ENCODE measurements at regions not wholly inside any gene's neighbourhood (a gene's known extent, or its start where the extent isn't known, plus 50 kb on each side); places are given as distances from the start of the nearest gene placed in this dataset.

DNA sequence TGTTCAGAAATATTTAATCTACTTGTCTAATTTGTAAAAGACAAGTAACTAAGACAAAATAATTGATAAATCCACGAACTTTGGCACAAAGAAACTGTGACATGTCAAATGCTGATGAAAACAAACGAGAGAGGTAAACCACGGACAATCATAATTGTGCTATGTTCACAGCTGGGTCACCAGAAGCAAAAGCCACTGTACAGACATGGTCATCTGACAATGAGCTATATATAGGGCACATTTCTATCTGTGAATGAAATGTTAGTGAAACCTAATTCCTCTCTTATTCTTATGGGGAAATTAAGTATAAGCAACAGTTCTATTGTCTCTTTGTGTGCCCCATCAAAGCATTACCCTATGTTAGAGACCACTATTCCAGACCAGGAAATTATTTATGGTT lies 444.0 kb upstream of the TRAM1L1 start:
- Histone ChIP-seq H3K4me3 (ENCODE audit: low read depth, low read length) (no peak overlapping the region), H3K9me3 (ENCODE audit: control insufficient read depth, insufficient read depth, low read length) (no peaks in the 10 kb centered on the region), H3K27ac (ENCODE audit: low read depth, low read length) (no peak overlapping the region), H3K27me3 (ENCODE audit: control insufficient read depth, insufficient read depth, low read length) (no peaks in the 10 kb centered on the region)
- ChIA-PET POLR2A (no interaction called here), CTCF (no interaction called here)
- TF ChIP-seq, protein P1, sequence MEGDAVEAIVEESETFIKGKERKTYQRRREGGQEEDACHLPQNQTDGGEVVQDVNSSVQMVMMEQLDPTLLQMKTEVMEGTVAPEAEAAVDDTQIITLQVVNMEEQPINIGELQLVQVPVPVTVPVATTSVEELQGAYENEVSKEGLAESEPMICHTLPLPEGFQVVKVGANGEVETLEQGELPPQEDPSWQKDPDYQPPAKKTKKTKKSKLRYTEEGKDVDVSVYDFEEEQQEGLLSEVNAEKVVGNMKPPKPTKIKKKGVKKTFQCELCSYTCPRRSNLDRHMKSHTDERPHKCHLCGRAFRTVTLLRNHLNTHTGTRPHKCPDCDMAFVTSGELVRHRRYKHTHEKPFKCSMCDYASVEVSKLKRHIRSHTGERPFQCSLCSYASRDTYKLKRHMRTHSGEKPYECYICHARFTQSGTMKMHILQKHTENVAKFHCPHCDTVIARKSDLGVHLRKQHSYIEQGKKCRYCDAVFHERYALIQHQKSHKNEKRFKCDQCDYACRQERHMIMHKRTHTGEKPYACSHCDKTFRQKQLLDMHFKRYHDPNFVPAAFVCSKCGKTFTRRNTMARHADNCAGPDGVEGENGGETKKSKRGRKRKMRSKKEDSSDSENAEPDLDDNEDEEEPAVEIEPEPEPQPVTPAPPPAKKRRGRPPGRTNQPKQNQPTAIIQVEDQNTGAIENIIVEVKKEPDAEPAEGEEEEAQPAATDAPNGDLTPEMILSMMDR (IDR thresholded peaks at IDR 0.05; ENCODE audit: low read depth, low read length): no peak
- DNase-seq (ENCODE audit: low read depth, low spot score): no peak

DNA sequence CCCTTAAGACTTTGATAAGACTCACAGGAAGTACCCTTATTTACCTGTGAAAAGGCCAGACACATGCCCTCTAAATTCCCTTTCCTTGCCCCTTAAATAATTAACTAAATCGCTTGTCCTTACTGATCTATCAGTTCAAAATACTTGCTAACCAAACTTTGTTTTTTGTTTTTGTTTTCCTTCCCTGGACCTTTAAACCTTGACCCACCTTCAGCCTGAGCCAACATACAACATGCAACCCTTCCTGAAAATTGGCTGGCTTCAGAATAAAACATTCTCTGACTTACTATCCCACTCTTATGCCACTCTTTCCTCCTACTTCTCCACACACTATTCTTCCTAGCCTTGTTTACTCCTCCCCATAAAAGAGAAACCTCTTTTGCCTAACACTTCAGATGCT lies 448.1 kb upstream of the TRAM1L1 start:
- TF ChIP-seq, protein P1 (IDR thresholded peaks at IDR 0.05; ENCODE audit: low read depth, low read length): no peak
- Histone ChIP-seq H3K4me3 (ENCODE audit: low read depth, low read length) (no peak overlapping the region), H3K27me3 (ENCODE audit: control insufficient read depth, insufficient read depth, low read length) (no peaks in the 10 kb centered on the region), H3K27ac (ENCODE audit: low read depth, low read length) (no peak overlapping the region), H3K9me3 (ENCODE audit: control insufficient read depth, insufficient read depth, low read length) (no peaks in the 10 kb centered on the region)
- CTCF ChIA-PET: interaction anchor here (1.0 kb wide), 1 partner anchor 399 kb away, joined by 3 read pairs; no protein-coding TSS in a partner anchor
- no peak for DNase-seq (ENCODE audit: low read depth, low spot score)
- POLR2A ChIA-PET: no interaction called here

DNA sequence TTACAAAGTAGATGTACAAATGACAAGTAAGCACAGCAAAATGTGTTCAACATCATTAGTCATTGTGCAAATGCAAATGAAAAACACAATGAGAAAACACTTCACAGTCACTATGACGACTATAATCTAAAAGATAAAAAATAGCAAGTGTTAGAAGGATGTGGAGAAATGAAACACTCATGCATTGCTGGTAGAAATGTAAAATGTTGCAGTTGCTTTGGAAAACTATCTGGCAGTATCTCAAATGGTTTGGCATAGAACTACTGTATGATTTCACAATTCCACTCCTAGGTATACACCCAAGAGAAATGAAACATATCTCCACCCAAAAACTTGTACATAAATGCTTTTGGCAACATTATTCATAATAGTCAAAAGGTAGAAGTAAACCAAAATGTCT lies 459.7 kb upstream of the TRAM1L1 start:
- Histone ChIP-seq H3K27me3 (ENCODE audit: control insufficient read depth, insufficient read depth, low read length) (no peaks in the 10 kb centered on the region), H3K27ac (ENCODE audit: low read depth, low read length) (no peak overlapping the region), H3K9me3 (ENCODE audit: control insufficient read depth, insufficient read depth, low read length) (no peaks in the 10 kb centered on the region), H3K4me3 (ENCODE audit: low read depth, low read length) (no peak overlapping the region)
- TF ChIP-seq, protein P1 (IDR thresholded peaks at IDR 0.05; ENCODE audit: low read depth, low read length): no peak
- DNase-seq (ENCODE audit: low read depth, low spot score): no peak
- ChIA-PET CTCF (no interaction called here), POLR2A (no interaction called here)

DNA sequence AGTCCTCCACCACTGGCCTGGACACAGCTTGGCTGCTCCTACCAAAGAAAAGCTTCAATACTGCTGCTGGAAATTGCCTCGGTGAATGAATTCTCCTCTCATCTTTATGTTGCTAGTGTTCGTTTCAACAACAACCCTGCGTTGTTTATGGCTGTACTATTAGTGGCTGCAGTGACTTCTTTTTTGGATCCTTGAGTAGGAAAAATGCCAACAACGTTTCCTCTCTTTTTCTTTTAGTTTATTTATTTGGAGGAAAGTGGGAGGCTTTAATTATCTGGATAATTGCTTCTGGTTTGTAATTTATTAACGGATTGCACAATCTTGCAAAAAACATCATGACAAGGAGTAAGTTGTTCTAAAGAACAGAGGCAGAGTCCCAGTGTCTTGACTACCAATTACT lies 464.1 kb upstream of the TRAM1L1 start:
- DNase-seq (ENCODE audit: low read depth, low spot score): no peak
- CTCF ChIA-PET: no interaction called here
- Histone ChIP-seq H3K27me3 (ENCODE audit: control insufficient read depth, insufficient read depth, low read length) (no peaks in the 10 kb centered on the region), H3K27ac (ENCODE audit: low read depth, low read length) (no peak overlapping the region), H3K4me3 (ENCODE audit: low read depth, low read length) (no peak overlapping the region), H3K9me3 (ENCODE audit: control insufficient read depth, insufficient read depth, low read length) (no peaks in the 10 kb centered on the region)
- TF ChIP-seq, protein P1 (IDR thresholded peaks at IDR 0.05; ENCODE audit: low read depth, low read length): no peak
- POLR2A ChIA-PET: no interaction called here

DNA sequence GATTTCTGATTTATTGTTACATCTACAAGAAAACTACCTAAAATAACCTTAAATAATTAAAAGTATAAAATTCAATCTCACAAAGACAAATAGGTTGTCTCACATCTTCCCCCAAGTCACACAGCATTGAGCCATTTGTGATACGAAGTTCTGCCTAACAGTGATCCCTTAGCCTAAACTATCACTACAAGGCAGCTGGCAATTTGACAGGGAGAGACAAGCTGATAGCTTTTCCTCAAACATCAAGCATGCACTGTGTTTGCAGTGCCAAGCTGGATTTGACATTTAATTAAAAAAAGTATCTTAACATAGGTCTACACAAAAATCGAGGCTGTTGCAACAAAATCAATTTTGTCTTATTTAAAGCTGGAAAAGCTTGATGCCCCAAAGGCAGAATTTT lies 464.7 kb upstream of the TRAM1L1 start:
- Histone ChIP-seq H3K4me3 (ENCODE audit: low read depth, low read length) (no peak overlapping the region), H3K27me3 (ENCODE audit: control insufficient read depth, insufficient read depth, low read length) (no peaks in the 10 kb centered on the region), H3K9me3 (ENCODE audit: control insufficient read depth, insufficient read depth, low read length) (no peaks in the 10 kb centered on the region), H3K27ac (ENCODE audit: low read depth, low read length) (no peak overlapping the region)
- TF ChIP-seq, protein P1 (IDR thresholded peaks at IDR 0.05; ENCODE audit: low read depth, low read length): no peak
- DNase-seq (ENCODE audit: low read depth, low spot score): no peak
- ChIA-PET POLR2A (no interaction called here), CTCF (interaction anchor here (1.5 kb wide), 1 partner anchor 415 kb away, joined by 3 read pairs; no protein-coding TSS in a partner anchor)
